Stimulated activated CD4-positive, alpha-beta T cell treated with anti-CD3 and anti-CD28 coated beads, Interleukin-1b, Interleukin-23, amount 100 ng/mL, for 4 hours (primary cell): ENCODE measurements at regions not wholly inside any gene's neighbourhood (a gene's known extent, or its start where the extent isn't known, plus 50 kb on each side); places are given as distances from the start of the nearest gene placed in this dataset.

Experiments
- DNase-seq, 2 donors: peaks; one replicate each; pipeline ENCODE4 v3.0.0-alpha.2; 2020; ENCODE audit warnings: low read depth in 2 of 2

DNA sequence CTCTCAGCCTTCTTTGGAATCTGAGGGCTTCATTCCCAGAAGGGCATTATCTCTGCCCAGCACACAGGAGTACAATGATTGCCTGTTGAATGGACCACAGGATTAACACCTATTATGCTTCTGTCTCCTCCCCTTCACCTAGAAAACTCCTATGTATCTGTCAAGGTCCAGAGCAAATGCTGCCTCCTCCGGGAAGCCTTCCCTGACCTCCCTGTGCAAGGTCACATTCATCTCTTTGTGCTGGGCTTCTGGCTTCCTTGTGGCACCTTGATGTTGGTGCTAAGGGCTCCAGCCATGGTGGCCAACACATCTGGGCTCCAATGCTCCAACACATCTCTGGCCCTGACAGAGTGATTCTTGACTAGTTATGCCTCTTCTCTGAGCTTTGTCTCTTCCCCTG is 49.9 kb upstream of the ATP2B2 start:
- no peak for DNase-seq

DNA sequence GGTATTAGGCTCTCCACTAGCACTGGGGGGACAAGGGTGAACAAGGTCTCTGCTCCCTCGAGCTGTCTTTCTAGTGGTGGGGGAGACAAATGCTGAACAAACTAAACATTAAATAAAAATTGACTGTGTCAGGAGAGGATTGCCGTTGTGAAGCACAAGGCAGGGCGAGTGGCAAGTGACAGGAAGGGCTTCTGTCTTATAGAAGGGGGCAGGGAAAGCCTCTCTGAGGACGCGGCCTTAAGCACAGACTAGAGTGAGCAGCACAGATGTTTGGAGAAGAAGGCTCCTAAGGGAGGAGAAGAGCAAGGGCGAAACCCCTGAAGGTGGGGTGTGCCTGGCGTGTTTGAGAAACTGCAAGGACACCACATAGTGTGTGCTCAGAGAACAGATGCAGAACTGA is 50.9 kb upstream of the ATP2B2 start:
- DNase-seq = no peak

DNA sequence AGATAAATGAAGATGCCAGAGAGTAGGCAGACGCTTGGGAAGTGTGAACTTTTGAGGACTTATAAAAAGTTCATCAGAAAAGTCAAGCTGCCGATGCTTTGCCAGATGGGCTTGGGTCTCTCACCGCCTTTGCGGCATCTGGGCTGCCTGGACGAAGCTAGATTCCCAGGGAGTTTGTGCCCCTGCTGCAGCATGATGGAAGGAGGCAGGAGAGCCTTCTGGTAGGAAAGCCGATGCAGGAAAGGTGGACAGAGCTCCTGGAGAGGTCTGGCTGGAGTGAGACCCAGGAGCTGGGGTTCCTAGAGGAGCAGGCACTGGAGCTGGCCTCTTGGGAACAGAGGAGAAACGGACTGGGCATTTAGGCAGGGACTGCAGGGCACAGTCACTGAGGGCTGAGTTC is 51.9 kb upstream of the ATP2B2 start:
- no peak for DNase-seq

DNA sequence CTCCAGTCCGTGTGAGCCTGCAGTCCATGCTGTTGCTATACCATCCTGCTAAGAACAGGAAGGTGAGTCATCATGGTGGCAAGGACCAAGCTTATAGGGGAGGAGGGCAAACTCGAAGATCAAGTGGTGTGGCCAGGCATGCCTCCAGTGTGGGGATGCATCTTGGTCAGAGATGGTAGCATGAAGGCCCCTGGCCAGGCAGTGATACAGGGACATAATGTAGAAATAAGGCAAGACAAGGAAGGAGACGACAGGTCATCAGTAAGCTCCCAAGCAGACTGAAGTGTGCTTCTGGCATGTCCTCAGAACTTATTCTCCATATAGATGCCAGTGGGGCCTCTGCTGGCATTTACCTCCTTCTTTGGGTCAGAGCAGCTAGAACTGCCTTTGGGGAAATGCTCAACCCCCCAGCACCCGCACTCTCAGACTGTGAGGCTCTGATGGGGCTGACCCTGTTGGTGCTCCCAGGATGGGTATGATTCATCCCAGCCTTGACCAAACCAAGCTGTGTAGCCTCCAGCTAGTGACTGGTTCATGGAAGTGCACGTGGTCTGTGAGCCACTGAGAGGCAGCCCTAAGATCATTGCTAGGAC is 52.5 kb upstream of the ATP2B2 start:
- DNase-seq = no peak

DNA sequence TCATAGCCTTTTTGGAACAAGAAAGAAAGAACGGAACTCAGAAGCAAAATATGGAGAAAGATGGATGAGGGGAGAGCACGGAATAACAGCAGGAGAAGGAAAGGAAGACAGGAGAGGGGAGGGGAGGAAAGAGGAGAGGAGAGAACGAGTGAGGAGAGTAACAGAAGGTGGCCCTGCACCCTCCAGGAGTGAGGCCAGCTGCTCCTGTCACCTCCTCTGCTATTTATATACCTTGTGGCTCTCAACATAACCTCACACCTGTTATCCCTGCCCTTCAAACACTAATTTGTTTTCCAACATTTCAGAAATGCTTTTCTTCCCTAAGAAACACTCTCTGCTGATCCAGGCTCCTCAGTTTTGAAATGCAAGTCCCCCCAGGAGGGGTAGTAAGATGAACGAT is 53.4 kb upstream of the ATP2B2 start:
- no peak for DNase-seq

DNA sequence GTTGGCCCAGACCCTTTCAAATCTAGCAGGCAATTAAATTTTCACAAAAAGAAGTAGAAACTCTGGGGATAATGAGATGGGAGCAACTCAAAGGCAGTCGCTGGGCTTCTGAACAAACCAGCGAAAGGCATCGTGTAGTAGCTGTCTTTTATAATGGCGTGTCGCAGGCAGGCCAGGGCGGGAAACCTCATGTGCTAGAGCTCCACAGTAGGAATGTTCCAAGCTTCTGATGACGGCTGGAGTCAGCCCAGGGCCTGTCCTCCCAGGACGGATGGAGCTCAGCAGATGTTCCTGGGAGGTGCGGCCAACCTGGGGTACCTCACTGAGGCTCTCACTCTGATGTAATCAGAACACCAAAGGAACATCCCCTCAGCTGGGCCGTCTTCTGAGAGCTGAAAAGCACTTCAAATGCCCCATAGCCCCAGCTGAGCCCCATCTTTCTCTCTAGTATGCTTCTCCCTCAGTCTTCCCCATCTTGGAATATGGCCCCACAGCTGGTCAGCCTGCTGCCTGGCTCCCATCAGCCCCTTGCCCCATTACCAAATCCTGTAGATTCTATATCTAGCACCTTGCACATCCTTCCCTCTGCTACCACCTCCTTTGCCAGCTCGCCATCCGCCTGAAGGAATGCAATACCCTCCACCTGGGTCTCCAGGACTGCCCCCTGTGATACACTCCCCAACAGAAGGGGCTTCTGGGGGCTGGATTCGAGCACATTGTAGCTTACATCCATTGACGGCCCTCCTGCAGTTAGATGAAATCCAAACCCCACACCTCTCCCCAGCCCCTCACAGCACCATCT is 54.9 kb upstream of the ATP2B2 start:
- no peak for DNase-seq

DNA sequence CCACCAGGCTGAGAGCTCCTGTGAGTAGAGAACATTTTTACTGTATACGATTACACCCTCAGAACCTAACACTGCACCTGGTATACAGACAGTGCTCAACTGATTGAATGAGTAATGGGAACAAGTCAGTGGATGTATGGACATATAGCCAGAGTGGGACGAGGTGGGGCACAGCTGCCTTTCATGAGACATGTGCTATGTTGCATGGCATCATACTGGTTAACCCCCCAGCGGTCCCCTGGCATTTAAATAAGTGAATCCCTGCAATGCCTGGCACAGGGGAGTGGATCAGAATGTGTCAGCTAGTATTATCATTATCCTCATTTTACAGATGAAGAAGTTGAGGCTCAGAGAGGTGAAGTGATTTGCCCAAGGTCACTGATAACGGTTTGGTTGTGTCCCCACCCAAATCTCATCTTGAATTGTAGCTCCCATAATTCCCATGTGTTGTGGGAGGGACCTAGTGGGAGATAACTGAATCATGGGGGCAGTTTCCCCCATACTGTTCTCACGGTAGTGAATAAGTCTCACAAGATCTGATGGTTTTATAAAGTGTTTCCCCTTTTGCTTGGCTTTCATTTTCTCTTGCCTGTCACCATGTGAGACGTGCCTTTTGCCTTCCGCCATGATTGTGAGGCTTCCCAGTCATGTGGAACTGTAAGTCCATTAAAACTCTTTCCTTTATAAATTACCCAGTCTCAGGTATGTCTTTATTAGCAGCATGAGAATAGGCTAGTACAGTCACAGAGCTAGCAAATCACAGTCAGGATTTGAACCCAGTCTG is 56.0 kb upstream of the ATP2B2 start:
- DNase-seq = no peak

DNA sequence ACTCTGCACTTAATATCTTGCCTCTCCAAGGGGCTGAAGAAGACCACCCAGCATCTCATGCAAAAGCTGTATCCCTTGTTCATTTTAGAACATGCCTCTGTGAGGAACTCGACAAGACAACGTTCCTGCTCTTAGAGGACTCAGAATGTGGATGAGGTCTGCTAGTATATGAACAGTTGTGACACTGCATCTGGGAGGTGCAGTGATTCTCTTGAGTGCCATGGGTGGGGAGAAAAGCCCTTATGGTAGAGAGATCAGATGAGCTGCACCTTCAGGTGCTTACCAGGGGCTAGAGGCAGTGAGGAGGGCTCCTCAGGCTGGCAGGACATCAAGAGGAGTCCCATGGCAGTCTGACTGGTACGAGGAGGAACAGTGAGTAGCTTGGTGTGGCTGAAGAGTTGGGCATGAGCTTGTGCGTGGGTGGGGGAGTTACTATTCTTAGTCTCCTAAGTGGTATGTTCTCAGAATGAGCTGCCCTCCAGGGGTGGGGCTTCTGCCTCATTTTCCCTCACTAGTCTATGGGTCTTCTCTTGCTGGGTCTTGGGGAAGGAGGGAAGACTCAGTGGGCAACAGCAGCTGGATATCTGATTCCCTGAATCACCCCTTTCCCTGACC is 56.7 kb upstream of the ATP2B2 start:
- no peak for DNase-seq

DNA sequence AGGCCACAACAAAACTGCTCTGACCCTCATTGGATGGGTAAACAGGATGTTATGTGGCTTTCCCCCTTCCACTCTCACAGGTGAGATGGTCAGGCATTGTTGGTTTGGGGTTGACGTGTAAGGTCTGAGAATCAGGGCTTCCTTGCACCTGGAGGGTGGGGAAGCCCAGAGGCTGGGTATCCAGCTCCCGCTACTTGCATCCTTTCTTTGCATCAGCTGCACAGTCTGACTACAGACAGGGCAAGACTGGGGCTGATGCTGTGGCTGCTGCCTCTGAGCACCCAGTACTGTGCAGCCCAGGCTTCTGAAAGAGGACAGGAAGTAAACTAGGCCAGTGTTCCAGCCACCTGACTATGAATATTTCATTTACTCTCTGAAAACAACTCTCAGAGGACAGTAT is 58.0 kb upstream of the ATP2B2 start:
- no peak for DNase-seq

DNA sequence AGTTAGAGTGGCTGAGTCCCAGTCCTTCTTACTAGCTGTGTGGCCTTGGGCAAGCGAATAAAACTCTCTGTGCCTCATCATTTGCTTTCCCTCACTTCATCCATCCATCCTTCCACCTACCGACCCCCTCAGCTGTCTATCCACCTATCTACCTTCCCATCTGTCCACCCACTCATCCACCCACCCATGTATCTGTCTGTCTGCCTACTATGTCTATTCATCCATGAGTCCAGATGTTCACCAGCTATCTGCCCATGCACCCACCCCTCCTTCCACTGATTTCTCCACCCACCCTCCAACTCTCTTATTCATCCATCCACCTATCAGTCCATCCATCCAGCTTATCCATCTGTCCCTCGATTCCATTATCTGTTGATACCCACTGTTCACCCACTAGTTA is 60.4 kb upstream of the ATP2B2 start:
- DNase-seq = no peak

DNA sequence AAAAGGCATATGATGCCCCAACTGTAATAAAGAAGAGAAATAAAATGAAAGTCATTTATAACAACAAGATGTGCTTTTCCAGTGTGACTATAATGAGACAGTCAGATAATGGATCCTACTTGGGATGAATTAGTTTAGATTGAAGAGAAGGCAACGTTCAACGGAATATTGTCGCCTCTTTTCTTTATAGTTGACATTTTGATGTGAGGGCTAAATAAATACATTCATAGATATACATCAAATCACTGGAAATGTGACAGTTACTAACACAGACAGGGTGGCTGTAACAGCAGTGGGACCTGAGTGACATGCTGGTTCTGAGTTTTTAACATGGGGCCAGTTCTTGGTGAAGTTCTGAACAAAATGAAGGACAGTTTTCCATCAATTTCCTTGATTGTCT is 61.1 kb upstream of the ATP2B2 start:
- no peak for DNase-seq

DNA sequence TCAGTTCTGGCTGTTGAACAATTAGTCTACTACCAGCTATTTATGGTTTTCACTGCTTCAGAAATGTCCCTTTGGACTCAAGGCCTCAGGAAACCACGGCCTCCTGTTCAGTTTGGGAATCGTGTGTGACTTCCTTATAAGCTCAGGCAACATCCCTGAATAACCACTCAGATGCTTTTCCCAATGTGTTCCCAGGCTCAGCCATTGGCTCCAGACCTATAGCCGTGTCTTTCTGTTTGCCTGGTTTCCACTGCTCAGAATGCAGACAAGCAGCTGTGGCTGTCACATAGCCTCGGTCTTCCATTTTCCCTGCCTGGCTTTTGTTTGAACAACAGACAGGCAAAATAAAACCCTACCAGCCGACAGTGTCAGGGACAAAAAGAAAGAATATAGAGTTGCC is 63.2 kb upstream of the ATP2B2 start:
- no peak for DNase-seq

DNA sequence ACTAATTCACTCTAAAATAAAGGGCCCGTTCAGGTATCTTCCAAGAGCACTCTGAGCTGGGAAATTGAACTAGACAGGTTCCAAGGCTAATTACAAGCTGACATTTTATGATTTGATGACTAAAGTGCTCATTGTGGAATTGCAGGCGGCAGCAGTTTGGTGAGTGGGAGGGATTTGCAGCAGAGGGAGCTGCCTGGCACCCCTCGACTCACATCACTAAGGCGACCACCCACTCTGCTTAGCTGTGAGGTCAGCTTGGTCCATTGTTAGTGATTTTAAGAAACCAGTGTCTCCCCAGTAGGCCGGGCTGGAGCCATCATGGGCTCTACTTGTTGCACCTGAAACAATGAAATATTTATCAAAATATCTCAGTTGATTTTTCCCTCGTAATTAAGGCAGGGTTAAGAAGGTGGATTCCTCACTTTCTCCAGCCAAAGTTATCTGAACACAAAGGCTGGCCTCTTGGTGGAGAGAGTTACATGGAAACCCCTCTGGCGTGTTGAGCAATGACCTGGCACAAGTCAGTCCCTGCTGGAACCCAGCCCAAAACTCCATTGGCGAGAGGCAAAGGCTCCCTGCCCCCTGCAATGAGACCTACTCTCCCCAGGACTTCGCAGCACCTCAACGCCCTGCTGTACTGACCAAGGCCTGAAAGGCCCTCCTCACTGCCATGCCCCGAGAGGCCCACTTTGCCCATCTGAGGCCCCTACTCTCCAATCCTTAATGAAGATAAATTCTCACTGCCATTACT is 65.0 kb upstream of the ATP2B2 start:
- no peak for DNase-seq

DNA sequence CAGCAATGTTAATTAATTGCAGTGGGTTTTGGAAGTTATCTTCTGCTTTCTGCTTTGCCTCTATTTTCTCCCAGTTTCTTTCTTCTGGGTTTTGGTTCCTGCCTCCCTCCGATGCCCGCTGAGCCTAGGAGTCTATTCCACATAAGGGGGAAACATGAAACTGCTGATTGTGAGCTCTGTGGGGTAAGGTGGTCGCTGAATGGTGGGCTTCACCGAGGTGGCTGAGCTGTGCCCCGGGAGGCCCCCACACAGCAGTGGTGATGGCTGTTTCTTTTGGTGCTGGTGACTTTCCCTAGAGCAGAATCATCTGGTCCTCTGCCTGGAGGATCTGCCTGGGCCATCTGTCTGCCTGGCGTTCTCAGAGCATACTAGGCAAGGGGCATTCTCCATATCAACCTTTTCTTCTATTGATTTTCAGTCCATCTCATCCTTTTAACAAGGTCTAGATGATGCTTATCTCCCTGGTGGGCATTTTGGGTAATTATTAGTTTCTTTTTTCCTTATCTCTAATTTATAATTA is 68.8 kb upstream of the ATP2B2 start:
- DNase-seq = no peak

DNA sequence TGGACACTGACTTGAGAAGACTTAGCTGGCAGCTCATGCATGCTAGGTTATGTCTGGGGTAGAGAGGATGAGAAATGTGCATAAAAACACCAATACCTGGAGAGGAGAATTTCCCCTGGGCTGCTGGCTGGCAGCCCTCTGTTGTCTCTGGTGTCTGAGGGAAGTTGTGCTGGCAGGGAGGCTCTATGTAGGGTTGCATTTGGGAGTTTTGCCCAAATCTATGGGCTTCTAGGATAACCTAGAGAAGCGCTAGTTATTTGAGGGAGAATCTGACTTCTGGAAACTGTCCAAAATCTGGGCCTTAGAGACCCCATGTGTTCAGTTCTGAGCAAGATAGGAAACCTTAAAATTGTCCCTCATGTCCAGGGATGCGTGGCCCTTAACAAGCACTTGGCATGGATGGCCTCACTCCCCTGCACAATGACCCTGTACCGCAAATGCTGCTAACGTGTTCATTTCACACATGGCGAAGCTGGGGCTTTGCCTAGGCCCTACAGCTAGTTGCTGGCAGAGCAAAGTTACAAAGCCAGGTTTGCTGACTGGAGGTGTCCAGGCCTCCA is 70.3 kb upstream of the ATP2B2 start:
- DNase-seq = no peak

DNA sequence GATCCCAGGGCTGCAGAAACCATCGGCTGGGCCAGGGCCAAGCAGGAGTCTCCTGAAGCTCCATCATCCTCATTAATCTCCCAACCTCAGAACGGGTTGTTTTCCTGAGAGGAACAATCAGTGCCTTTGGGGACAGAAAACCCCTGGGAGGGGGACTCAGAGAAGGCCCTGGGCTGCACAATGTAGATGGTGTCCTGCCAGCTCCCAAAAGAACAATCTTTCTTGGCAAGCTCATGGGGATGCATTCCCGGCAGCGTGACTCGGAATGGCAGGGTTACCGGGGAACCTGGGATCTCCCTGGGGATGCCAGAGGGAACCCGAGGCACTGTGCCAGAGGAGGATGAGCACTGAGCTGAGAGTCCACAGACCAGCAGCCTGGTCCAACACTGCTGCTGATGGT is 72.1 kb upstream of the ATP2B2 start:
- no peak for DNase-seq

DNA sequence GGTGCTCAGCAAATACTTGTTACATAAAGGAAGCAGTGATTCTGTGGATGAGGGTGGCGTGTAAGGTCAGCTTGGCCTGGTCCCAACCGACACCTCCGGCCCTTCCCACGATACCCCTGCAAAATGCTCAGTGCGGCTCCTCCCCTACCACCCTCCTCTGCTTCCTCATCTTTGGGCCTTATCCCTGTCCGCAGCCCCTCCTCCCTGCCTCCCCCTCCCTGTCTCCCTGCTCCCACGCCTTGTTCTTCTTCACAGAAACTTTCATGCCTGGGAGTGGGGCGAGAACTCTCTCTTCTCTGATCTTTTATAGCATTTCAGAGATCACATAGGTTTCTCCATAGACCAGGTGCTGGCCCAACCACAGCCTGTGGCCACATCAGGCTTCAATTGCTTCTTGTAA is 75.0 kb upstream of the ATP2B2 start:
- no peak for DNase-seq

DNA sequence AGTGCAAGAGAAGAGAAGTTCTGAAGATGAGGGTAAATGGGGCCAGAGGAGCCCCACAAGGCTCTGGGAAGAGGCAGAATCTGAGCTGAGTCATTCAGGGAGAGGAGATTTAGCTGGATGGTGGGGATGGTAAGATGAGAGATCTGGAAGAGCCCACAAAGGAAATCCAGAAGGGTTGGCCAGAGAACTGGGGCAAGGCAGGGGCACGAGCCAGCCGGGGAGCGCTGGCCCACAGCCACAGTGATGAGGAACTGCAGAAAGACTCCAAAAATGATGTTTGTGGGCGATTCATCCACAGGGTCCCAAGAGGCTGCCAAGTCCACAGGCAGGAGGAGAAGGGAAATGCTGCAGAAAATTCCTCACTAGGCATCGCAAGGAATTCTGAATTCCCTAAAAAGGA is 75.9 kb upstream of the ATP2B2 start:
- DNase-seq = no peak

DNA sequence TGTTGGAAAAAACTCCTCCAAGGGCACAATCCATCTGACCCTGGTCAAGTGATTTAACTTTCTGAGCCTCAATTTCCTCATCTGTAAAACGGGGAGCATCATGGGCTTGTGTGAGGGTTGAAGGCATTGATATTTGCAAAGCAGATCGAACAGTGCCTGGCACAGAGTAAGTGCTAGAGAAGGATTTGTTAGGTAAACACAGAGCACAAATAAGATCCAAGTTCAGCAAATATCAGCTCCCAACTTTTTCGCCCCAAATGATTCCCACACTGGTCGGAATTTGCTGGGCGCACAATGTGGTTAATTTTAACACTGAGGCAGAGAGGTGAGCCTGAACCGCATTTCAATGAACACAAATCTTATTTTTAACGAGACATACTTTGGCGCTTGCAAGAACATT is 76.3 kb upstream of the ATP2B2 start:
- DNase-seq = no peak

DNA sequence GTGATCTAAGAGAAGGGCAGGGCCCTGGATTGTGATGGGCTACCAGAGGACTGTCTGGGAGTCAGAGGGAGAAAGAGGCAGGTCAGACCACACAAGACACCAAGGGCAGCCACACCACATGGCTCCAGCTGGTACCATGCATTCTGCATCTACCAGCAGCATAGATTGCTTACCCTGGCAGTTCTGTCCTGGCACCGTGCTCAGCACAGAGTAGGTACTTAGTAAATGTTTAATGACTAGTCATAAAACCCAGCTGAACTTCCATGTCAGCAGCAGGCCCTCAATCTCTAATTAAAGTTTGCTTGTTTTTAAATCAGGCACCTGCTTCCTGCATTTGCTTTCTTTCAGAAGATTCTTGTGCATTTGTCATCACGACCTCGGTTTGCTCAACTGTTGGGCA is 77.3 kb upstream of the ATP2B2 start:
- DNase-seq = no peak
